Fibroblast of skin of right biceps (primary cell): ENCODE measurements at regions not wholly inside any gene's neighbourhood (a gene's known extent, or its start where the extent isn't known, plus 50 kb on each side); places are given as distances from the start of the nearest gene placed in this dataset.
"Not testable (repeated sequence)": the region's sequence is repeated elsewhere in the genome, so short reads cannot be mapped to it uniquely, and the experiment has no call there.

Source experiments
- DNase-seq: peaks from one replicate; pipeline ENCODE4 v3.0.0-alpha.2; 2013

DNA sequence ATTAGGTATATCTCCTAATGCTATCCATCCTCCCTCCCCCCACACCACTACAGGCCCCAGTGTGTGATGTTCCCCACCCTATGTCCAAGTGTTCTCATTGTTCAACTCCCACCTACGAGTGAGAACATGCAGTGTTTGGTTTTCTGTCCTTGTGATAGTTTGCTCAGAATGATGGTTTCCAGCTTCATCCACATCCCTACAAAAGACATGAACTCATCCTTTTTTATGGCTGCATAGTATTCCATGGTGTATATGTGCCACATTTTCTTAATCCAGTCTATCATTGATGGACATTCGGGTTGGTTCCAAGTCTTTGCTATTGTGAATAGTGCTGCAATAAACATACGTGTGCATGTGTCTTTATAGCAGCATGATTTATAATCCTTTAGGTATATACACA lies 53.8 kb upstream of the HIVEP2 start:
- DNase-seq: not testable (repeated sequence)

DNA sequence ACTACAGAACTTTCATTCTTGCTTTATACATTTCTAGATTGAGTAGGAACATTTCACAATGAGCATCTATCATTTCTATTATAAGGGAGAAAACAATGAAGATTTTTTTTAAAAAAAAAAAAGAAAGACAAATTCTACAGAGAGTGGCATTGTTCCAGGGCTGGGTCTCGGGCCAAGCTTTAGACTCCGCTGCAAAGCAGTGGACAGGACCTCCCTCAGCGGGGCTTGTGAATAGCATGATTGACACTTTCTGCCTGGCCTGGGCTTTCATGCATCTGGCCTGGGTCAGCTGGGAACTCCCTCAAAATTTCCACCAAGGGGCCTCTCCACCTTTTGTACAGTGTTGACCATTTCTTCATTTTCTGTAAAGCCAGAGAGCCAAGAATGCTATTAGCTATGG lies 55.8 kb upstream of the HIVEP2 start:
- no peak for DNase-seq

DNA sequence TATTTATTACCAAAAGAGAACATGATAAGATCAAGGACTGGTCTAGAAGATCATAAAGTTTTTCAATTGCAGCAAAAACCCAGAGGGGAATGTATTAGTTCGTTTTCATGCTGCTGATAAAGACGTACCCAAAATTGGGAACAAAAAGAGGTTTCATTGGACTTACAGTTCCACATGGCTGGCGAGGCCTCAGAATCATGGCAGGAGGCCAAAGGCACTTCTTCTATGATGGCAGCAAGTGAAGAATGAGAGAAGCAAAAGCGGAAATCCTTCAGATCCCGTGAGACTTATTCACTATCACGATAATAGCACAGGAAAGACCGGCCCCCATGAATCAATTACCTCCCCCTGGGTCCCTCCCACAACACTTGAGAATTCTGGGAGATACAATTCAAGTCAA lies 57.7 kb upstream of the HIVEP2 start:
- no peak for DNase-seq

DNA sequence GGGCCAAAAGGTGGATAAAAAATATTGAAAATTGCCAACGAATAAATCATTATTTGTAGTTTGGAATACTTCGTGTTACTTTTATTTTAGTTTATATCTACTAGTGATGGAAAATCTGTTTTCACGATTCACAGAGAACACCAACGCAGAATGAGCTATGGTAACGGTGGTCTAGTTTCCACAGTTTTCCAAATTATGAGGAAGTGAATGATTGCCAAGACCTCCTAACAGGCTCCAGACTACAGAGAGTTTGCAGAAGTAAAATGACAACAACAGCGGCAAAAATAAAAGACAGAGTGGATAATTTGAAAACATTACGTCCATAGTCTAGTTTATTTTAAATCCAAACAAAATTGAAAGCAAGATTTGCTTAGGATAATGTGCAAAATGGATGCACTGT lies 57.0 kb upstream of the AIG1 start:
- no peak for DNase-seq

DNA sequence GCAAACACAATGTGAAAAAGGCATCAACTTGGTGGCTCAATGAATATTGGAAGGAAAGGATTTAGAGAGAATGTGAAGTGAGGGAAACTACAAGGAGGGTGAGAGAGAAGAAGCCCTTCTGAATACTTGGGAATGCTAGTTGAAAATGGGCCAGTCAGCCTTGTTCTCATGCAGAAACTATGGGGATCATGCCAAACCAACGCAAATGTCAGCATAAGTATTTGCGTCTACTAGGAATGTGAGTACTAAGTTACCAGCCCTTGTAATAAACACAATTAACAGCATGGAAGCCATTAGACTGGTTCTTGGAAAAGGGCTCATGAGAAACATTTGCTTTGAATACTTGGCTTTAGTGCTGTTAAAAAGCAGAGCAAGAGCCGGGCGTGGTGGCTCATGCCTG lies 54.9 kb upstream of the AIG1 start:
- peak; percentile 12 for DNase-seq

DNA sequence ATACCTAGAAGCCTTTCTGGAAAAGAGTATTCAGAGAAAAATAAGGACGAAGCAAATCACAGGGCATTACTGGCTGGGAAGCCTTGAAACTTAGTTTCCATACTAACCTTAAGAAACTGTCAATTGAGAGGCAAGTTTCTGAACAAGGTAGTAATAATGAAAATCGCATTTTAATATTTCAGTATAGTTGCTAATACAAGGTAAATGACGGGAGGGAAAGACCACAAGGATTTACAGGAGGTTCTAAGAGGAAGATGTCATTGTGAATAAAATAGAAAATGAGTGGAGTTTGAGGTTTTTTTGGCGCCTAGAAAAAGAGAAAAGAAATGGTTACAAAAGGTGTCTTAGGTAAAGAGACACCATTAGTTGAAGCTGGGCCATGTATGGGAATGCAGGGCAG lies 53.9 kb upstream of the AIG1 start:
- DNase-seq: no peak

DNA sequence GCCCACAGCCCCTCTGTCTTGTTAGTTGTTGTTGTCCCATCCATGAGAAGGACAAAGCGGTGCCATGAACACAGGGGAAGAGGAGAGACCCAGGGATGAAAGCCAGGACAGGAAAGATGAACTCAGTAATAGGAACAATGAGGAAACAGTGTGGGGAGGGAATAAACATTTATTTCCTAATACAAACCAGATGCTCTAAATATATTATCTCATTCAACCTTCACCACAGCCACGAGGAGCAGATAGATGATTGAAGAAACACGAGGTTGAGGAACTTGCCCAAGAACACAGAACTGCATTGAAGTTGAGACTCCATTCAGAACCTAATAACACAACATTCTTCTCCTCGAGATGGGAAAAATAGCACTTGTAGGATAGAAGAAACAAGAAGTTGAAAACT lies 53.0 kb upstream of the AIG1 start:
- DNase-seq: peak; percentile 27

DNA sequence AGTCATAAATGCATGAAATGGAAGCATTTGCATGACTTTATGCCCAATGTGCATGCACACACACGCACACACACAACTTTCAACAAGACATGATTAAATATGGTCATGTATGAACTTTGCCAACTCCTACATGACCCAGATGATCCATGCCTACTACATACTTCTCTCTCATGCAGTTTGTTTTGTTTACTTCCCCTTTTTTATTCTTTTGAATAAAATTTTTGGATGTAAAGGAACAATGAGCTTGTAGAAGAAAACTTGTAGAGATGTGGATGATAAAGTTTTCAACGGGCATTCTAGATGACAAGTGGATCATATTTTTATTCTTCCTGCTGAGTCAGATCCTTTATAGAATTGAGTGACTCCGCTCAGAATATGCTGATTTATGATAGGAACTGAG lies 50.8 kb upstream of the AIG1 start:
- DNase-seq: no peak
